Stimulated activated naive CD8-positive, alpha-beta T cell treated with anti-CD3 and anti-CD28 coated beads, Interleukin-15, amount 100 ng/mL, for 72 hours (primary cell): ENCODE measurements at regions not wholly inside any gene's neighbourhood (a gene's known extent, or its start where the extent isn't known, plus 50 kb on each side); places are given as distances from the start of the nearest gene placed in this dataset.

Experiments
- ATAC-seq: fragments of 150-1000 bp; cut with Tn5 transposase; 2 replicates; pipeline ENCODE4 v1.10.0; 2021; ENCODE audit warnings: mild to moderate bottlenecking, moderate library complexity
- DNase-seq, 2 donors: peaks; one replicate each; pipeline ENCODE4 v3.0.0; 2021 to 2022
- H3K27ac Mint-ChIP-seq, 2 donors: one replicate each; pipeline ENCODE4 v1.8.0; 2022; ENCODE audit warnings: mild to moderate bottlenecking in 2 of 2, mixed read lengths in 2 of 2, moderate library complexity in 2 of 2
- H3K27me3 Mint-ChIP-seq: one replicate; pipeline ENCODE4 v1.8.0; 2022; ENCODE audit warnings: mixed read lengths
- H3K4me1 Mint-ChIP-seq: one replicate; pipeline ENCODE4 v1.8.0; 2022; ENCODE audit warnings: mild to moderate bottlenecking, mixed read lengths
- H3K4me3 Mint-ChIP-seq, 2 donors: one replicate each; pipeline ENCODE4 v1.8.0; 2022; ENCODE audit warnings: mild to moderate bottlenecking in 2 of 2, mixed read lengths in 2 of 2, moderate library complexity in 1 of 2
- H3K9me3 Mint-ChIP-seq, 2 donors: one replicate each; pipeline ENCODE4 v1.8.0; 2022; ENCODE audit warnings: mixed read lengths in 2 of 2

DNA sequence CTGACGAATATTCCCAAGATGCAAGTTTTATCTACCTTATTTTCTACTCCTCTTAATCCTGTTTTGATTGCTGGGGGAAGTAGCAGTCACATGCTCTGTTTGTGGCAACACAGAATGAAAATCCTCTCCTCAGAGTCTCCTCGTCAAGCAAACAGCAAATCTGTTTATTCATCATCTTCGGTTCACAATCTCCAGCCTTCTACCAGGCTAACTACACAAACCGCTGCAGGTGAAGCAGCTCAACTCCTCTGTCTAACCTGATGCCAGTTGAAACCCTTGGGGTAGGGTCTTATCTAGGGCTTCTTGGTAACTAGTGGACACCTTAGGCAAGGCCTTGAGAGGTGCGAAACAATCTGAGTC, 91.0 kb downstream of the SIPA1L2 start:
- DNase-seq (no peak), ATAC-seq (no peak)
- H3K9me3 Mint-ChIP-seq = no peaks in the 10 kb centered on the region
- peaks cover 9% of the 10 kb centered on the region for H3K4me1 Mint-ChIP-seq
- no peaks in the 10 kb centered on the region for H3K27me3 Mint-ChIP-seq
- no peak overlapping the region for H3K4me3 Mint-ChIP-seq
- H3K27ac Mint-ChIP-seq = no peak overlapping the region

- peaks cover 9% of the 10 kb centered on the region for H3K4me1 Mint-ChIP-seq
- H3K27me3 Mint-ChIP-seq = no peaks in the 10 kb centered on the region
- DNase-seq (no peak), ATAC-seq (peak; percentile 58)
- no peaks in the 10 kb centered on the region for H3K9me3 Mint-ChIP-seq
- H3K4me3 Mint-ChIP-seq = no peak overlapping the region
- no peak overlapping the region for H3K27ac Mint-ChIP-seq
Measured at GRCh38 chr1:232538224-232538942, 91.5 kb downstream of the SIPA1L2 start.

DNA sequence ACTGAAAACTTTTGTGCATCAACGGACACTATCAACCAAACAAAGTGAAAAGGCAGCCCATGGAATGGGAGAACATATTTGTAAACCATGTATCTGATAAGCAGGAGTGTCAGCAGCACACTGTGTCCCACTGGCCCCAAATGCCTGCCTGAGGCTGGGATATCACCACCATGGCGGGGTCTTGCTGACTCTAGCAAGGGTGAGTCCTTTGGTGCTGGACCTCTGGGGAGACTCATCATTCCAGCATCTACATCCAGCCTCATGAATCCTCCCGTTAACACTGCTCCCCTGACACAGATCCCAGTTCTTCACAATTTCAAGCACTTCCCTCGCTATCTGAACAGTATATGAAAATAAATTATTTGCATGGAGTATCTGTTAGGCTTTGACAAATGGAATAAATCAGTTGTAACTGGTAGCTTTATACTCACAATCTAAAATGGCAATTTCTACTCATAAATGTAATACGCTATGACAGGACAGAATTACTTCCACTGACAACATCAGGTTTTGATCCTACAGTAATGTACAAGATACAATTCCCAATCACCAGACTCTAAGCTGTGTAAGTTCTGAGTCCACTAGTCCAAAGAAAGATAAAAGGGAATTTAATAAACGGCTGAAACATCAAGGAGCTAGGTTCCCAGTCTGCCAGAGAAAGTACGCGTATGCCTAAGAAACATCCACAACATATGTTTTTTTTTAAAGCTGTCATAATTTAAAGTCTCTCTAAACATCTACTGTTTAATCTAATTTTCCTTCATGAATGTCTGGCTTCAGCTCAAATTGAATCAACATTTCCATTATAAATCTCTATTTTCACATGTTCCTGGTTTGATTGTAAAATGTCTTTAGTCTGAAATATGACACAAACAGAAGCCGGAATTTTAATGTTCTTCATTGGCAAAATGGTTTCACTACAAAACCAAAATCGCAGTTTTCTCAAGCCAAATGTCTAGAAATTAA, 95.1 kb downstream of the SIPA1L2 start:
- Mint-ChIP-seq H3K4me1 (peaks cover 9% of the 10 kb centered on the region), H3K27me3 (no peaks in the 10 kb centered on the region), H3K9me3 (no peaks in the 10 kb centered on the region), H3K27ac (no peak overlapping the region), H3K4me3 (no peak overlapping the region)
- ATAC-seq (no peak), DNase-seq (no peak)

DNA sequence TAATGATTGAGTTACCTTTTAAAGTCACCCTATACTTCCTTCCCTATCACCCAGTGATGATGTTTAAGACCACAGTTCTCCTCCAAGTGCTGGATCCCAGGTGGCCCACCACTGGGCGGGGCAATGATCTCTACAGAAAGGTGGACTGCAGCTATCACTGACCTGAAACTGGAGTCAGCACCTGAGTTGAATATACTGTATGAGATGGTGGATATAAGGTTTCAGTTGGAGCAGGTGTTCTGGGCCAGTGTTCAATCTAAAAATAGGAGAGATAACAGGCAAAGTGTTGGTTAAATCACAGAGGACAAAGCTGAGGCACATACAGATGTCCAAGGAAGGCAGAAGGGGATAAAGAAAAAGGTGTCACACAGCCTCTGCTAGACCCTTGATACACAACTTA, 96.6 kb downstream of the SIPA1L2 start:
- no peaks in the 10 kb centered on the region for H3K9me3 Mint-ChIP-seq
- H3K27me3 Mint-ChIP-seq = no peaks in the 10 kb centered on the region
- no peak overlapping the region for H3K27ac Mint-ChIP-seq
- no peak overlapping the region for H3K4me3 Mint-ChIP-seq
- peaks cover 7% of the 10 kb centered on the region for H3K4me1 Mint-ChIP-seq
- no peak for DNase-seq
- ATAC-seq = no peak

DNA sequence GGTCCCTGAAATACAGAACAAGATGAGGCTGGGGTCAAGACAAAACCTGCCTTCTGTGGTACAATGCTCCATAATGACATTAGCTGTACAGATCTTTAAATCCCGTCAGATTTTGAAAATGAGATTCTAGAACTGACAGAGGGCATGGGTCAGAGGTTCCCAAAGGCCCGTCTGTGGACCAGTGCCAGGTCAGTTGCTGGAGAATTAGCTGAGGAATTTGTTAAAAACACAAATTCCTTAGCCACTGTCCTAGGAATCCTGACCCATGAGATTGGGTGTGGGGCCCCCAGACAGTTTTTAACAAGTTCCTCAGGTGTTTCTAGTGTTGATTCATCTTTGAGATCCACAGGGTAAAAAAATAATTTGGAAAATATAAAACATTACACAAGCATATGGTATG, 97.0 kb downstream of the SIPA1L2 start:
- no peak overlapping the region for H3K4me3 Mint-ChIP-seq
- ATAC-seq = no peak
- peaks cover 8% of the 10 kb centered on the region for H3K4me1 Mint-ChIP-seq
- no peak overlapping the region for H3K27ac Mint-ChIP-seq
- DNase-seq = no peak
- H3K9me3 Mint-ChIP-seq = no peaks in the 10 kb centered on the region
- H3K27me3 Mint-ChIP-seq = no peaks in the 10 kb centered on the region

- Mint-ChIP-seq H3K27ac (no peak overlapping the region), H3K9me3 (no peaks in the 10 kb centered on the region), H3K4me1 (peaks cover 8% of the 10 kb centered on the region), H3K27me3 (no peaks in the 10 kb centered on the region), H3K4me3 (no peak overlapping the region)
- DNase-seq (no peak), ATAC-seq (no peak)
Measured at GRCh38 chr1:232531291-232531690, 98.6 kb downstream of the SIPA1L2 start.

DNA sequence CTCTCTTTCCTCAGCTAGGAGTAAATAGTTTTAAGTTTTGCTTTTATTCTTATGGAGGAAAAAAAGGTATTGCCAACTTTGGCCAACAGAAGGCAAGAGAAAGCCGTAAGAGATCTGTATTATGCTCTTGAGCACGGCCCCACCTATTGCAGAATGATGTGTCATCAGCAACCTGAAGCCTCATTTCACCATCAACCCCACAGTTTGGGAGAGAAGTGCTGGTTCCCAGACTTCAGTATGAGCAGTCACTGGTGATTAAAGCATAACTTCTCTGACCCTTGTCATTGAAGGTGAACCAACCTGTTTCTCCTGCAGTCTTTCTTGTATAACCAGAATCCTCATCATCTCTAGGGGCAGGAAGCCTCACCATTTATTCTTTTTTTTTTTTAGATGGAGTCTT, 100.2 kb downstream of the SIPA1L2 start:
- Mint-ChIP-seq H3K4me3 (no peak overlapping the region), H3K27me3 (no peaks in the 10 kb centered on the region), H3K27ac (no peak overlapping the region), H3K4me1 (peaks cover 8% of the 10 kb centered on the region), H3K9me3 (no peaks in the 10 kb centered on the region)
- ATAC-seq (no peak), DNase-seq (no peak)

DNA sequence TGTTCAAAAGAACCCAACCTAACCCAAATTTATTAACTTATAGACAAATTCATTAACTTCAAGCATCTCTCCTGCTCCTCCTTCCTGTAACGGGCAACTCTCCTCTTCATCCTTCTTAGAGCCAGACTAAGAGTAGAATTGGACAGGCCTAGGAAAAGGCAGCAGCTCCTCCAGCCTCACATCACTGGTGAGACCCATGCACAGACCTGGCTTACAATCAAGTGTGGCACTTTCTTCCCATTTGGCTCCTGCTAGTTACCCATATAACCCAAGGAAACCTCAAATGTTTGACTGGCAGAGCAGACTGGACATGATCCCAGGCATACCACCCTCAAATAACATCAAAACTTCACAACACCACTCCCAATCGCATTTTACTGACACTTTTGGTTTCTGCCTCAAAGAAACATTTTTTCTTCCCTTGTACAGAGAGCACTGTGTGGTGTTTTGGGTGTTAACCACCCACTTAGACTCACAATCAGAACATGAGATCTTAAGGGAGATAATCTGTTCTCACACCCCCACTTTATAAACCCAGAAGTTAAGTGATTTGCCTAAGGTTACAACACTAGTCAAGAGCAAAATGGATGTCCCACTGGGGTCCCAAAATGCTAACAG, 101.4 kb downstream of the SIPA1L2 start:
- DNase-seq (no peak), ATAC-seq (peak; percentile 56)
- Mint-ChIP-seq H3K9me3 (no peaks in the 10 kb centered on the region), H3K4me3 (no peak overlapping the region), H3K4me1 (peaks cover 8% of the 10 kb centered on the region), H3K27me3 (no peaks in the 10 kb centered on the region), H3K27ac (no peak overlapping the region)

DNA sequence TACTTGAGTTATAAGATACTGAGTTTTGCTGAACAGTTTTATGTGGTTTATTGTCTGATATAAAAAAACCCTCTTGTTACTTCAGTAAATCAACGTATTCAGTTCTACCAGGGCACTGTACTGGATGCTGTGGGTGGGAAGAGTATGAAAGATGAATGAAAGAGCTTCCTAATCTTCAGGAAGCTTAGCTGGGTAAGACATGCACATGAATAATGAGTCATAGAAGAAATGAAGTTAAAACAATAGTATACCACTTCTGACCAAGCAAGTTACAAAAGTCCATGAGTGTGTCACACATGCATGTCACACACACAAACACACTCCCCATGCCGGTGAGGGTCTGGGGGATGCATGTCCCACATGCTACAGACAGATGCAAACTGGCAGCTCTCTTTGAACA, 105.9 kb downstream of the SIPA1L2 start:
- Mint-ChIP-seq H3K9me3 (no peaks in the 10 kb centered on the region), H3K27ac (no peak overlapping the region), H3K4me3 (no peak overlapping the region), H3K27me3 (peaks cover 9% of the 10 kb centered on the region), H3K4me1 (peaks cover 8% of the 10 kb centered on the region)
- DNase-seq (no peak), ATAC-seq (no peak)

GRCh38 chr1:232522189-232522588, 107.7 kb downstream of the SIPA1L2 start:
- Mint-ChIP-seq H3K4me1 (no peaks in the 10 kb centered on the region), H3K4me3 (no peak overlapping the region), H3K27me3 (peaks cover 9% of the 10 kb centered on the region), H3K27ac (peak overlapping the region in 1 of 2 donors; percentile 52), H3K9me3 (no peaks in the 10 kb centered on the region)
- DNase-seq (no peak), ATAC-seq (no peak)

GRCh38 chr1:232521660-232522059, 108.3 kb downstream of the SIPA1L2 start:
- Mint-ChIP-seq H3K9me3 (no peaks in the 10 kb centered on the region), H3K4me3 (no peak overlapping the region), H3K27ac (peak overlapping the region in 1 of 2 donors; percentile 52), H3K4me1 (no peaks in the 10 kb centered on the region), H3K27me3 (peaks cover 9% of the 10 kb centered on the region)
- ATAC-seq = no peak
- no peak for DNase-seq

DNA sequence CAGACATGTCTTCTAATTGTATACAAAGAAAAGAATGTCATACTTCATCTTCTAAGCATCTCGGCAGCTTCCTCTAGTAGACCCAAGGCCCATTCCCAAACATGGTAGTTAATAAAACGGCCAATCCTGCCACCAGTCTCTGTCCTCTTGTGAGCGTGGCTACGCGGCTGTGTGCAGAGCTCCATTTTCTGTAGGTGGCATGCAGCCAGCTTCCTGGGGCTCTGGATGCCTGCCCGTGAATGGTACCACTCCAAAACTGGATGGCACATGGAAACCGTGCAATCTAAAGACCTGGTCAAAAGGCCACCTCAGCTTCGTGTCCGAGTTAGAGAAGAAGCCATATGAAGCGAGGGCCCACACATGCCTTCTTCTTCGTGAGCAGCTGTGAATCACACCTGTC, 110.7 kb downstream of the SIPA1L2 start:
- DNase-seq (no peak), ATAC-seq (no peak)
- Mint-ChIP-seq H3K27ac (peak overlapping the region in 1 of 2 donors; percentile 72), H3K4me1 (no peaks in the 10 kb centered on the region), H3K4me3 (no peak overlapping the region), H3K27me3 (peaks cover 16% of the 10 kb centered on the region), H3K9me3 (no peaks in the 10 kb centered on the region)

DNA sequence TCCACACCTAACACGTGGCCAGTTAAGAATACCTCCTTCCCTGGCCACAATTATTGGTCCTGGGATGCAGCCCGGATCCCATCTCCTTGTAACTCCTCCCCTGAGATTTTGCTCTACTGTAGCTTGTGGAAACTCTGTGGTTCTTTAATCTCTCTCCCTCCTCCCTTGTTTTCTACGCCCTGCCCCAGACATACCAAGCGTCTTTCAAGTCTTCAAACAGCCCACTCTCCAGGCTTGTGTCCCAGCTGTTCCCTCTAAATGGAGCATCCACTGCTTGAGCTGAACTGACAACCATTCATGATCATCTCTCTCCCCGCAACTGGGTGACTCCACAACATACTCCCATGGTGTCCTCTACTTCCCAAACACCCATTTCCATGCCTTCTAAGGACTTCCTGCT, 111.6 kb downstream of the SIPA1L2 start:
- H3K4me3 Mint-ChIP-seq = no peak overlapping the region
- no peaks in the 10 kb centered on the region for H3K4me1 Mint-ChIP-seq
- H3K27me3 Mint-ChIP-seq = peaks cover 16% of the 10 kb centered on the region
- DNase-seq (no peak), ATAC-seq (no peak)
- no peaks in the 10 kb centered on the region for H3K9me3 Mint-ChIP-seq
- no peak overlapping the region for H3K27ac Mint-ChIP-seq

GRCh38 chr1:232517204-232517603, 112.7 kb downstream of the SIPA1L2 start:
- ATAC-seq (no peak), DNase-seq (no peak)
- Mint-ChIP-seq H3K4me3 (no peak overlapping the region), H3K27ac (no peak overlapping the region), H3K27me3 (peaks cover 15% of the 10 kb centered on the region), H3K9me3 (no peaks in the 10 kb centered on the region), H3K4me1 (no peaks in the 10 kb centered on the region)

DNA sequence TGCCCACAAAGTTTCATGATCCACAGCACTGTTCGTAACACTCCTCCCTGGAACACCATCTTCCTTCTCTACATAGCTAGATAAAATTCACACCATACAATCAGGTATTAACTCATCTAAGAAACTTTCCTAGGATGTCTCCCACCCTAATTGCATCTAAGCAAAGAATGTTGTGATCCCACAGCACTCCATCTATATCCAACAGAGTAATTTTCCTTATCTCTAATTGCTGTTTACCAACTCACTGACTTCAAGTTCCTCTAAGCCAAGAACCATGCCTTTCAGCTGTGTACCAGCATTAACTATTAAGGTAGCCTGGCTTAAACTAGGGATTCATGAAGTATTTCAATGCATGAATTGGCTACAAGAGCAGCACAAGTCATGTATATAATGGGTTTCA, 114.2 kb downstream of the SIPA1L2 start:
- DNase-seq (no peak), ATAC-seq (no peak)
- Mint-ChIP-seq H3K27me3 (peaks cover 7% of the 10 kb centered on the region), H3K4me1 (no peaks in the 10 kb centered on the region), H3K9me3 (no peaks in the 10 kb centered on the region), H3K4me3 (no peak overlapping the region), H3K27ac (no peak overlapping the region)

- Mint-ChIP-seq H3K4me3 (no peak overlapping the region), H3K27ac (no peak overlapping the region), H3K9me3 (no peaks in the 10 kb centered on the region), H3K27me3 (peaks cover 30% of the 10 kb centered on the region), H3K4me1 (no peaks in the 10 kb centered on the region)
- no peak for ATAC-seq
- no peak for DNase-seq
Measured at GRCh38 chr1:232512712-232513111, 117.2 kb downstream of the SIPA1L2 start.
